Heart left ventricle (tissue), 13 donors: ENCODE measurements at regions not wholly inside any gene's neighbourhood (a gene's known extent, or its start where the extent isn't known, plus 50 kb on each side); places are given as distances from the start of the nearest gene placed in this dataset.

Experiments used
- CTCF ChIP-seq, 12 donors: fragments of 200-600 bp; sonication (generic) in 4 of 12; IDR thresholded peaks; one replicate each; pipeline versions ENCODE4 v1.5.0 to v1.8.0; 2018 to 2022; ENCODE audit warnings: antibody characterized with exemption in 12 of 12, mild to moderate bottlenecking in 5 of 12
- POLR2A ChIP-seq, 2 donors: fragments of 450-650 bp; IDR thresholded peaks; one replicate each; pipeline ENCODE4 v1.6.1; 2017; ENCODE audit warnings: antibody characterized with exemption in 2 of 2, mild to moderate bottlenecking in 2 of 2, moderate library complexity in 2 of 2
- donor health status: ischemic (EF 13 %, LVEDD 7.1; RV severe dilation, severe dysfunction).
- donor health status: DM: no; HTN: yes; CAD: no.
- donor health status: DM: no; HTN: no; CAD: no.
- donor health status: ischemic (EF 25% LVEDD 6.9; RV normal size, moderate dysfunction).
- donor health status: ischemic (EF 25% LVEDD 5.7; RV mildly dilated, moderate dysfunction).
- donor health status: ischemic (EF 35%, LVEDD 5.7; RV mildly dilated, moderate dysfunction).
- donor health status: nonischemic (EF 11% LVEDD 7.7; RV severe dilation, severe dysfunction).
- donor health status: DM: yes; HTN: yes; CAD: no.
- donor health status: PGD.
- donor health status: ischemic (EF 29% LVEDD 5.4; RV normal size, mild dysfunction).
- donor health status: nonischemic (EF 23%, LVEDD 6.1; RV moderate dilation, normal function).

GRCh38 chr6:147667082-147667481, 158.6 kb downstream of the SAMD5 start:
- TF ChIP-seq CTCF (IDR thresholded peaks at IDR 0.05) (no peak), POLR2A (IDR thresholded peaks at IDR 0.05) (no peak)
